Loucy (cell line): ENCODE measurements at regions not wholly inside any gene's neighbourhood (a gene's known extent, or its start where the extent isn't known, plus 50 kb on each side); places are given as distances from the start of the nearest gene placed in this dataset.

Experiments
- CTCF ChIP-seq: fragments of 200-600 bp; sonication (generic); conservative IDR thresholded peaks from 2 replicates; pipeline ENCODE4 v1.5.1; 2014; ENCODE audit warnings: mild to moderate bottlenecking, antibody characterized with exemption, low read length
- EZH2phosphoT487 ChIP-seq: fragments of 200-600 bp; IDR thresholded peaks from 2 replicates; pipeline ENCODE4 v1.6.1; 2018; ENCODE audit warnings: antibody characterized with exemption, mild to moderate bottlenecking, moderate library complexity, borderline replicate concordance

GRCh38 chr18:44513233-44513632 is 167.5 kb upstream of the SETBP1 start:
- TF ChIP-seq CTCF (no peak), EZH2phosphoT487 (no peak)
